Peyer's patch (tissue), 4 donors: ENCODE measurements at regions not wholly inside any gene's neighbourhood (a gene's known extent, or its start where the extent isn't known, plus 50 kb on each side); places are given as distances from the start of the nearest gene placed in this dataset.

Experiments
- CTCF ChIP-seq, 6 experiments: fragments of 450-650 bp in 4 of 6; fragments of 200-600 bp in 2 of 6; sonication (generic) in 1 of 6; IDR thresholded peaks; one replicate each; pipeline ENCODE4 v1.5.1; 2017 to 2019; ENCODE audit warnings: antibody characterized with exemption in 6 of 6, mild to moderate bottlenecking in 3 of 6, moderate library complexity in 1 of 6
- POLR2A ChIP-seq, 2 donors: fragments of 450-650 bp; IDR thresholded peaks; one replicate each; pipeline ENCODE4 v1.5.1; 2017; ENCODE audit warnings: antibody characterized with exemption in 2 of 2, mild to moderate bottlenecking in 2 of 2, moderate library complexity in 2 of 2

GRCh38 chr6:91572878-91573277, 986.0 kb upstream of the MAP3K7 start:
- TF ChIP-seq CTCF (IDR thresholded peaks at IDR 0.05) (no peak), POLR2A (IDR thresholded peaks at IDR 0.05) (no peak)
